ENCODE measurements at regions not wholly inside any gene's neighbourhood (a gene's known extent, or its start where the extent isn't known, plus 50 kb on each side); places are given as distances from the start of the nearest gene placed in this dataset.

DNA sequence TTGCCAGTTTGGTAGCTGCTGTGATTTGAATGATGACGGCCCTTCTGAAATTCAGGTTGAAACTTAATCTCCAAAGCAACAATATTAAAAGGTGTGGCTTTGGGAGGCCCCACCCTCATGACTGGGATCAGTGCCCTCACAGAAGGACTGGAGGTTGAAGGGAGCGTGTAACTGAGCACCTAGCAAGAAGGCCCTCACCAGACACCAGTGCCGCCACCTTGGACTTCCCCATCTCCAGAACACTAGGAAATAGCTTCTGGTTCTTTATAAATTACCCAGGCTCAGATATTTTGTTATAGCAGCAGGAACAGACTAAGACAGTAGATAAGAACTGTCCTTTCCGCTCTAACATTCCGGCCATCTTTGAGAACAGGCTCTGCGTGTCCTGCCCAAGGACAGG, 243.1 kb downstream of the DLL1 start:
- in situ Hi-C loops (cut with HindIII; ENCODE audit: low sequenced_read_pairs): no loop called here
- no peak overlapping the region for H3K4me3 ChIP-seq (ENCODE audit: low read depth, low read length)
- TF ChIP-seq, protein P1, sequence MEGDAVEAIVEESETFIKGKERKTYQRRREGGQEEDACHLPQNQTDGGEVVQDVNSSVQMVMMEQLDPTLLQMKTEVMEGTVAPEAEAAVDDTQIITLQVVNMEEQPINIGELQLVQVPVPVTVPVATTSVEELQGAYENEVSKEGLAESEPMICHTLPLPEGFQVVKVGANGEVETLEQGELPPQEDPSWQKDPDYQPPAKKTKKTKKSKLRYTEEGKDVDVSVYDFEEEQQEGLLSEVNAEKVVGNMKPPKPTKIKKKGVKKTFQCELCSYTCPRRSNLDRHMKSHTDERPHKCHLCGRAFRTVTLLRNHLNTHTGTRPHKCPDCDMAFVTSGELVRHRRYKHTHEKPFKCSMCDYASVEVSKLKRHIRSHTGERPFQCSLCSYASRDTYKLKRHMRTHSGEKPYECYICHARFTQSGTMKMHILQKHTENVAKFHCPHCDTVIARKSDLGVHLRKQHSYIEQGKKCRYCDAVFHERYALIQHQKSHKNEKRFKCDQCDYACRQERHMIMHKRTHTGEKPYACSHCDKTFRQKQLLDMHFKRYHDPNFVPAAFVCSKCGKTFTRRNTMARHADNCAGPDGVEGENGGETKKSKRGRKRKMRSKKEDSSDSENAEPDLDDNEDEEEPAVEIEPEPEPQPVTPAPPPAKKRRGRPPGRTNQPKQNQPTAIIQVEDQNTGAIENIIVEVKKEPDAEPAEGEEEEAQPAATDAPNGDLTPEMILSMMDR (IDR thresholded peaks at IDR 0.05; ENCODE audit: low read depth, low read length, missing control alignments): no peak
- DNase-seq (ENCODE audit: low read depth): no peak

DNA sequence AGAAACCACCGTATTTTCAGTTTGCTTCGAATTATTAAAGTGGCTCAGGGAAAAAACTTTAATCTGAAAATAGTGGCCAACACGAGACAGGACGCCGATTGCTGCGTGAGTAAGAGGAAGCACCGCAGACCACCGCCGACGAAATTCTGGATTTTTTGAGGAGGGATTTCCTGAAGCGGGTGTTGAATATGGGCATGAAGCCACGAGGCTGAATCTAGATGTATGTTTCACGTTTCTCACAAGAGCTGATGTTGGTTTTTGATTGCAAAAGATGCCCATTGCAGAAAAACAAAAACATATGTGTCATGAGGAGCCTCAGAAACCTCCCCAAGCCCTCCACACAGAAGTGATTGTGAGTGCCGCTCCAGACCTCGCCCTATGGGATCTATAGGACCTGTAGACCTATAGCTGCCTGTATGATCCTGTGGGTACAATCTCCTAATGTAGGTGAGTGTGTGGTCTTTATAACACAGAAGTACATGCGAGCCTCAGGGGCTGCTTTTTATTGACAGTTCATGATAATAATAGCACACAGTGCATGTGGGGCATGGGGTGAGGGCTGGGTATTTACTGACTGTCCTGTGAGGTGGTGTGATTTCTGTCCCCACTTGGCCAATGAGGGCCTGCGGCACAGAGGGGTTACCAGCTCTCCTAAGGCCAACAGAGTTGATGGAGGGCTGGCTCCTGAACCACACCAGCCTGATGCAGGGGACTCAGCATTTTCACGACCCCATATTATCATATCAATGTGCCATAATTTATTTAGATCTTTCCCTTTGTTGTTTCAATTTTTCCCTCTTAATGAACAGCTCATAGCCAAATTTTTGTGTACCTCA, 243.9 kb downstream of the DLL1 start:
- H3K4me3 ChIP-seq (ENCODE audit: low read depth, low read length): no peak overlapping the region
- no peak for DNase-seq (ENCODE audit: low read depth)

DNA sequence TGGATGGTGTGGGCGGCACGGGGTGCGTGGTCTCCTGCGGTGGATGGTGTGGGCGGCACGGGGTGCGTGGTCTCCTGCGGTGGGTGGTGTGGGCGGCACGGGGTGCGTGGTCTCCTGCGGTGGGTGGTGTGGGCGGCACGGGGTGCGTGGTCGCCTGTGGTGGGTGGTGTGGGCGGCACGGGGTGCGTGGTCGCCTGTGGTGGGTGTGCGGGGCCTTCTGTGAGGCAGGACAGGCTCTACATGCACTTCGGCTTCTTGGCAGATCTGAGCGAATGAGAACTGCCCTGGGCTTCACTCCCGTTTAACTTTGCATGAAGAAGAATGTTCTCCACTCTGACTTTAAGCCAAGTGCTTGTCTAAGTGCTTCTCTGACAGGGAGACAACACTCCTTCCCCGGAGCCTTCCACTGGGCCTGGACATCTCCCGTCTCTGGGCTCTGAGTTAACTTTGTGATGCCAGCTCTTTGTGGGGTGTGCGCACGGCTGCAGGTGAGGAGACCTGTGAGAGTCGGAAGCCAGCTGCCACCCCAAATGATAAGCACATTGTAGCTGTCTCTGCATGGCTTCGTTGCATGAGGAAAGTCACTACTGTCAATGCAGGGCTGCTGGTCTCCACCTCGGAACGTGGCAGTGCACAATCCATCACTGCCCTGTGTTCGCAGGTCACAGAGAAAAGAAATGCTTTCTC, 244.8 kb downstream of the DLL1 start:
- TF ChIP-seq, protein P1 (IDR thresholded peaks at IDR 0.05; ENCODE audit: low read depth, low read length, missing control alignments): no peak
- DNase-seq (ENCODE audit: low read depth): no peak
- in situ Hi-C loops (cut with HindIII; ENCODE audit: low sequenced_read_pairs): no loop called here
- H3K4me3 ChIP-seq (ENCODE audit: low read depth, low read length): no peak overlapping the region

More for the DNA sequence above, 243.9 kb downstream of the DLL1 start:
- TF ChIP-seq, protein P1 (IDR thresholded peaks at IDR 0.05; ENCODE audit: low read depth, low read length, missing control alignments): no peak
- in situ Hi-C loops (cut with HindIII; ENCODE audit: low sequenced_read_pairs): no loop called here

DNA sequence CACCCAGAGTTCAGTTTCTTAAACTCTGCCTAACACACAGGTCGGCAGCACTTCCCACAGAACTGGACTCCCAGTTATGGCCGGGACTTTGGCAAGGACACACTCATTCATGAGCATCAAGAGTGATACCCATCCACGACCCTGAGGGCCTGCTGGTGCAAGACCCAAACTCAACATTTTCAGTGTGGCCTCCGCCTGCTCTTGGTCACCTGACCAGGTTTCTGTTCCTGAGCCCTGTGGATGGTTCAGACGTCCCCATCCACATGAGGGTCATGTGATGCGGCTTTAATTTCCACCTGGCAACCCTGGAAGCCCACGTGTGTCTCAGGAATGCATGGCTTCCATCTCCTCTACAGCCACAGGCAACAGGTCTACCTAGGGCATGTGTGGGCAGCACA, 245.3 kb downstream of the DLL1 start:
- DNase-seq (ENCODE audit: low read depth): no peak
- in situ Hi-C loops (cut with HindIII; ENCODE audit: low sequenced_read_pairs): no loop called here
- TF ChIP-seq, protein P1 (IDR thresholded peaks at IDR 0.05; ENCODE audit: low read depth, low read length, missing control alignments): no peak

DNA sequence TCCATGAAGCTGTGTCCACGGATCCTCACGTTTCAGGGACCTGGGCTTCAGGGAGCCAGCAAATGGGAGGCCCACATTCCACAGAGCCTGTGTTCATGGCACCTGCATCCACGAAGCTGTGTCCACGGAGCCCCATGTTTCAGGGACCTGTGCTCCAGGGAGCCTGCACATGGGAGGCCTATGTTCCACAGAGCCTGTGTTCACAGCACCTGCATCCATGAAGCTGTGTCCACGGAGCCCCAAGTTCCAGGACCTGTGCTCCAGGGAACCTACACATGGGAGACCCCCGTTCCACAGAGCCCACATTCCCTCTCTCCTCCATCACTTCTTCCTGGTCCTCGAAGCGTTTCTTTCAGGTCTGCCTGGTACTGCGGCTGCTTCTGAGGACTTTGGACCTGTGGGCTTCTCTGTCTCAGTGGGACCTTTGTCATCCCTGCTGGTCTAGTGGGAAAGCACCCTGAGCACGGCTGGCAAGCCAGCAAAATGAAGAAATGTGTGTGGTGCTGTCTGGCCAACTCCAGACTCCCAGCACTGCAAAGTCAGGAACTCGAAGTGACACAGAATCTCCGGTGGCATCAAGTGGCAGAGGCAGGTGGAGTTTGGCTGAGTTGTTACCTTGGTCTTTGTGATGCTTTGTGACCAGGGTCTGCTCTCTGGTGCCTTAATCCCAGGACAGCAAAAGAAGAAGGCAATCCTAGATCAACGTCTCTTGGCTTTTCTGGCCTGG, 245.9 kb downstream of the DLL1 start:
- no peak overlapping the region for H3K4me3 ChIP-seq (ENCODE audit: low read depth, low read length)
- TF ChIP-seq, protein P1 (IDR thresholded peaks at IDR 0.05; ENCODE audit: low read depth, low read length, missing control alignments): no peak
- no peak for DNase-seq (ENCODE audit: low read depth)
- in situ Hi-C loops (cut with HindIII; ENCODE audit: low sequenced_read_pairs): no loop called here

More for the DNA sequence above, 245.3 kb downstream of the DLL1 start:
- no peak overlapping the region for H3K4me3 ChIP-seq (ENCODE audit: low read depth, low read length)

Measured in astrocyte of the cerebellum (primary cell).